Skeletal muscle tissue (tissue), 3 donors: ENCODE measurements at regions not wholly inside any gene's neighbourhood (a gene's known extent, or its start where the extent isn't known, plus 50 kb on each side); places are given as distances from the start of the nearest gene placed in this dataset.

Experiments used
- H3K27ac ChIP-seq: one replicate; pipeline ENCODE4 v1.7.0; 2013; ENCODE audit warnings: mild to moderate bottlenecking, low read depth, low read length, inconsistent platforms
- H3K27me3 ChIP-seq, 3 donors: one replicate each; pipeline ENCODE4 v1.7.0; 2013; ENCODE audit warnings: low read length in 3 of 3; ENCODE audit not compliant: control insufficient read depth in 3 of 3, insufficient read depth in 3 of 3
- H3K36me3 ChIP-seq, 3 donors: one replicate each; pipeline ENCODE4 v1.7.0; 2013; ENCODE audit warnings: low read length in 3 of 3; ENCODE audit not compliant: control insufficient read depth in 3 of 3, insufficient read depth in 3 of 3
- H3K4me1 ChIP-seq, 3 donors: one replicate each; pipeline ENCODE4 v1.7.0; 2013; ENCODE audit warnings: low read length in 3 of 3, mild to moderate bottlenecking in 3 of 3; ENCODE audit not compliant: control insufficient read depth in 3 of 3, insufficient read depth in 3 of 3
- H3K4me3 ChIP-seq, 3 donors: one replicate each; pipeline ENCODE4 v1.7.0; 2013; ENCODE audit warnings: low read length in 3 of 3
- H3K9ac ChIP-seq, 3 donors: one replicate each; pipeline ENCODE4 v1.7.0; 2013; ENCODE audit warnings: low read length in 3 of 3, mild to moderate bottlenecking in 3 of 3, moderate library complexity in 2 of 3, low read depth in 1 of 3
- H3K9me3 ChIP-seq, 3 donors: one replicate each; pipeline ENCODE4 v1.7.0; 2013; ENCODE audit warnings: low read length in 3 of 3; ENCODE audit not compliant: control insufficient read depth in 3 of 3
- donor health status: Osteomylitis.

DNA sequence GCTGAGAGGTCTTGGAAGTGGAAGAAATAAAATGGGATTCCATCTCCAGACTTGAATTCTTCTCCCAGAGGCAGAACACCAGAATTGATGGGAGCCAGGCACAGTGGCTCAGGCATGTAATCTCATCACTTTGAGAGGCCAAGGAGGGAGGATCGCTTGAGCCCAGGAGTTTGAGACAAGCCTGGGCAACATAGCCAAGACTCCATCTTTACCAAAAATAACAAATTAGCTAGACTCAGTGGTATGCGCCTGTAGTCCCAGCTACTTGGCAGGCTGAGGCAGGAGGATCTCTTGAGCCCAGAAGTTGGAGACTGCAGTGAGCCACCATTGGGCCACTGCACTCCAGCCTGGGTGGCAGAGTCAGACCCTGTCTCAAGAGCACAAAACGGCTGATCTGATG, 144.3 kb downstream of the C1D start:
- H3K9ac ChIP-seq = no peak overlapping the region
- H3K4me1 ChIP-seq = no peaks in the 10 kb centered on the region
- no peaks in the 10 kb centered on the region for H3K9me3 ChIP-seq
- no peaks in the 10 kb centered on the region for H3K27me3 ChIP-seq
- H3K4me3 ChIP-seq = no peak overlapping the region
- H3K27ac ChIP-seq = no peak overlapping the region
- no peaks in the 10 kb centered on the region for H3K36me3 ChIP-seq

GRCh38 chr2:67919490-67919889, 143.3 kb downstream of the C1D start:
- no peak overlapping the region for H3K4me3 ChIP-seq
- no peak overlapping the region for H3K27ac ChIP-seq
- H3K36me3 ChIP-seq = no peaks in the 10 kb centered on the region
- no peak overlapping the region for H3K9ac ChIP-seq
- H3K9me3 ChIP-seq = no peaks in the 10 kb centered on the region
- no peaks in the 10 kb centered on the region for H3K4me1 ChIP-seq
- H3K27me3 ChIP-seq = no peaks in the 10 kb centered on the region

GRCh38 chr2:67922080-67922785, 140.6 kb downstream of the C1D start:
- Histone ChIP-seq H3K36me3 (no peaks in the 10 kb centered on the region), H3K27ac (no peak overlapping the region), H3K27me3 (no peaks in the 10 kb centered on the region), H3K4me3 (no peak overlapping the region), H3K9me3 (no peaks in the 10 kb centered on the region), H3K9ac (no peak overlapping the region), H3K4me1 (no peaks in the 10 kb centered on the region)

- Histone ChIP-seq H3K9ac (no peak overlapping the region), H3K27me3 (no peaks in the 10 kb centered on the region), H3K4me1 (no peaks in the 10 kb centered on the region), H3K4me3 (no peak overlapping the region), H3K9me3 (no peaks in the 10 kb centered on the region), H3K27ac (no peak overlapping the region), H3K36me3 (no peaks in the 10 kb centered on the region)
Measured at GRCh38 chr2:67923696-67924095, 139.1 kb downstream of the C1D start.

DNA sequence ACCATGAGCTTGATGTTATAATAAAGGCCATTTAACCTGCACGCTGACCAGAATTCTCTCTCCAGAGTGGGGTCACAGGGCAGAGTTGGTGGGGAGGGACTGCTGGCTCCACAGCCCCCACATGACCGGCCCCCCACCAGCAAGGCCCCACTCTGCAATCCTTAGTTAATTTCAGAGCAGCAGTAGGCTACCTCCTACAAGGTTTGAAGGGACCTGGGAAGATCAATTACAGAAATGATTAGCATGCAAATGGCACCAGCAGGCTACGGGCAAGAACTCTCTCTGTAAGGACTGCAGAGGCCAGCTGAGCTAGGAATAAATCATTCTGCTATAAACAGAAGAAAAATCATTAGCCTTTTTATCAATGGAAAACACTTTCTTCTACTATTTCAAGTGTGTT, 135.3 kb downstream of the C1D start:
- no peaks in the 10 kb centered on the region for H3K9me3 ChIP-seq
- no peak overlapping the region for H3K4me3 ChIP-seq
- no peaks in the 10 kb centered on the region for H3K4me1 ChIP-seq
- H3K27me3 ChIP-seq = no peaks in the 10 kb centered on the region
- no peak overlapping the region for H3K9ac ChIP-seq
- no peak overlapping the region for H3K27ac ChIP-seq
- H3K36me3 ChIP-seq = no peaks in the 10 kb centered on the region

DNA sequence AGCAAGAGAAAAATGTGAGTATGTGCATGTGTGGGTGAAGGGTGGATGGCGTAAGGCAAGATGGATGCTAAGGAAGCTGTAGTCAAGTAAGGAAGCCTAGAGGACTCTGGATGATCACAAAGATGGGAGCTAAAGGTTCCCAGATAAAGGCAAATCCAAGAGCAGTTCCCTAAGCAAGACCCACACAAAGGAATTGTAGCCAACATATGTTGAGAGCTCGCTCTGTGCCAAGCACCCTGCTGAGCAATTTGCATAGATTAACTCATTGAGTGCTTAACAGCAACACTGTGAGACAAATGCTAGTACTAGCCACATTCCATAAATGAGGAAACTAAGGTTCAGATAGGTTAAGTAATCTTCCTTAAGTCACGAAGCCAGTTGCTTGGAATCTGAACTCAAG, 132.6 kb downstream of the C1D start:
- H3K4me3 ChIP-seq = no peak overlapping the region
- H3K9ac ChIP-seq = no peak overlapping the region
- H3K4me1 ChIP-seq = no peaks in the 10 kb centered on the region
- H3K36me3 ChIP-seq = no peaks in the 10 kb centered on the region
- no peak overlapping the region for H3K27ac ChIP-seq
- peaks cover 0 to 2% (median 0%) of the 10 kb centered on the region in 3 donors for H3K9me3 ChIP-seq
- H3K27me3 ChIP-seq = no peaks in the 10 kb centered on the region

DNA sequence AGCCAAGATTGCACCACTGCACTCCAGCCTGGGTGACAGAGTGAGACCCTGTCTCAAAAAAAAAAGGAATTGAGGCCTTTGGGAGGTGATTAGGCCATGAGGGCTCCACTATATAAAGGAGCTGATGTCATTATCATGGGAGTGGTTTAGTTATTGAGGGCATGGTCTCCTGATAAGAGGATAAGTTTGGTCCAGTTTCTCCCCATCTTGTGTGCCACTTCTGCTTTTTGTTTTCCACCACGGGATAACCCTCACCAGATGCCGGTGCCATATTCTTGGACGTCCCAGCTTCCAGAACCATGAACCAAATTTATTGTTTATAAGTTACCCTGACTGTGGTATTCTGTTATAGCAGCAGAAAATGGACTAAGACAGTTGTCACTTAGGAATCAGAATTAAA, 125.8 kb downstream of the C1D start:
- Histone ChIP-seq H3K27ac (no peak overlapping the region), H3K36me3 (no peaks in the 10 kb centered on the region), H3K9ac (no peak overlapping the region), H3K4me3 (no peak overlapping the region), H3K4me1 (no peaks in the 10 kb centered on the region), H3K9me3 (peaks cover 0 to 2% (median 2%) of the 10 kb centered on the region in 3 donors), H3K27me3 (no peaks in the 10 kb centered on the region)

- Histone ChIP-seq H3K36me3 (no peaks in the 10 kb centered on the region), H3K4me1 (no peaks in the 10 kb centered on the region), H3K4me3 (no peak overlapping the region), H3K9me3 (peaks cover 2% of the 10 kb centered on the region in 3 donors), H3K9ac (no peak overlapping the region), H3K27ac (no peak overlapping the region), H3K27me3 (no peaks in the 10 kb centered on the region)
Measured at GRCh38 chr2:67938053-67938452, 124.8 kb downstream of the C1D start.

- Histone ChIP-seq H3K9me3 (peaks cover 0 to 3% (median 2%) of the 10 kb centered on the region in 3 donors), H3K4me1 (no peaks in the 10 kb centered on the region), H3K4me3 (no peak overlapping the region), H3K27ac (no peak overlapping the region), H3K36me3 (no peaks in the 10 kb centered on the region), H3K9ac (no peak overlapping the region), H3K27me3 (no peaks in the 10 kb centered on the region)
Measured at GRCh38 chr2:67945056-67945455, 117.7 kb downstream of the C1D start.

DNA sequence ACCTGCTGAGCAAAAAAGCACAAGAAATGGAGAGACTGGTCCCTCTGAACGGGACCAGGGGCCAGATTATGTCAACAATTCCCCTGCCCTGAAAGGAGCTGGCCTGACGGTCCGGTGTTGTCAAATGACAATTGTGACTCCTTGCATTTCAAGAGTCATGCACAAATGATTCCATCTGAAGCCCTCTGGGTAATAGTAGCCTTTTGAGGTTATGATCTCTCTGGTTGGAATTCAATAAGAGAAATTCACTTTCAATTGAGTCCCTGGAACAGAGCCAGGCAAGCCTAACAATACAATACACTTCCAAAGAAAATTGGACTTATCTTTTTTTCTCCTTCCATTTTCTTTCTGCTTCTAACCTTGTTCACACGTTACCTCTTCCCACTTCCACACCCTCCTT, 116.9 kb downstream of the C1D start:
- Histone ChIP-seq H3K27ac (no peak overlapping the region), H3K9ac (no peak overlapping the region), H3K4me1 (no peaks in the 10 kb centered on the region), H3K36me3 (no peaks in the 10 kb centered on the region), H3K27me3 (no peaks in the 10 kb centered on the region), H3K9me3 (peaks cover 0 to 3% (median 2%) of the 10 kb centered on the region in 3 donors), H3K4me3 (no peak overlapping the region)
